Middle frontal gyrus (tissue), 1 donor: ENCODE measurements at regions not wholly inside any gene's neighbourhood (a gene's known extent, or its start where the extent isn't known, plus 50 kb on each side); places are given as distances from the start of the nearest gene placed in this dataset.
"Not testable (repeated sequence)": the region's sequence is repeated elsewhere in the genome, so short reads cannot be mapped to it uniquely, and the experiment has no call there.

Experiments used
- DNase-seq: peaks from one replicate; pipeline ENCODE4 v3.0.0-alpha.2; 2015; ENCODE audit warnings: low spot score; ENCODE audit errors: extremely low spot score

DNA sequence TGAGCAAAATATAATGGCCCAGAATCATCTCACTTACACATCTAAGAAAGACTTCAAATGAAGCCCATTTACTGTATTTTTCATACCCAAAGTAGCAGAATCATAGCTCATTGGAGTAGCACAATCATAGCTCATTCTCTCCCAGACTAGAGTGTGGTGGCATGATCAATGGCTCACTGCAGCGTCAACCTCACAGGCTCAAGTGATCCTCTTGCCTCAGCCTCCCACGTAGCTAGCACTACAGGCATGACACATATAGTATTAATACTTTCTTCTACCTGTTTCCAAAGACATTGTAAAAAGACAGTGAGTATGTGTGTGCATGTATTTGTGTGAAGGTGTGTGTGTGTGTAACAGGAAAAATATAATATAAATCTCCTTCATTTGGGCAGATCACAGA lies 1247.9 kb upstream of the ACO1 start:
- DNase-seq, result no peak

DNA sequence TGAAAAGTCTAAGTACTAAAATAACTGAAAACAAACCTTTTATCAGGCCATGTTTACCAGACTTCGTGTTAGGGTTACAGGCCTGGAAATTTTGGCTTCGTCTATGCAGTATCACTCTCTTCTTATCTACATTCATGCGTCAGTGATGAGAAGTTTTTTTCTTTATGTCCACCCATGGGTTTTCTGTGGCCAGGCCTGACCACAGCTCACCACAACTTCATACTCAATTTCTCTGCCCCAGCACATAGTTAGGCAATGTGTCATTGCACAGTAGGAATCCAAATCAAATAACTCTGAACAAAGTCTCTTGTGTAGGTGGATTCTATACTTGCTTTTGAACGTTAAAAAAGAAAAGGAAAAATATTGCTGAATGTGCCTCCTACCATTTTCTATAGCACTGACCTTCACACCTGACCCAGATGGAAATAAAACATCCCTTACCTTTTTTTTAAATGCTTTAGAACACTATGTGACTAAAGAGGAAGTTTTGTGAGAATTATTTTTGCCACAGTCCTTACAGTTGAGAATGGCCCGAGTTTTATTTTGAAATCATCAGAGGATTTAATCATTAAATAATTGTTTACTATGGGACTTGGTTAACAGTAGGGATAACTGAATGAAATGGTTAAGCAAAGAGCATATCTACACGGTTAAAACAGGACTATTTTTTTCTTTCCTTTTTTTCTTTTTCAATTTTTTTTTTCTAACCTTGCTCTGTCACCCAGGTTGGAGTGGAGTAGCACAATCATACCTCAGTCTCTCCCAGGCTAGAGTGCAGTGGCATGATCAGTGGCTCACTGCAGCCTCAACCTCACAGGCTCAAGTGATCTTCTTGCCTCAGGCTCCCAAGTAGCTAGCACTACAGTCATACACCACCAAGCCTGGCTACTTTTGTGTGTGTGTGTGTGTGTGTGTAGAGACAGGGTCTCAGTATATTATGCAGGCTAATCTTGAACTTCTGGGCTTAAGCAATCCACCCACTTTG lies 1247.0 kb upstream of the ACO1 start:
- DNase-seq, result no peak

DNA sequence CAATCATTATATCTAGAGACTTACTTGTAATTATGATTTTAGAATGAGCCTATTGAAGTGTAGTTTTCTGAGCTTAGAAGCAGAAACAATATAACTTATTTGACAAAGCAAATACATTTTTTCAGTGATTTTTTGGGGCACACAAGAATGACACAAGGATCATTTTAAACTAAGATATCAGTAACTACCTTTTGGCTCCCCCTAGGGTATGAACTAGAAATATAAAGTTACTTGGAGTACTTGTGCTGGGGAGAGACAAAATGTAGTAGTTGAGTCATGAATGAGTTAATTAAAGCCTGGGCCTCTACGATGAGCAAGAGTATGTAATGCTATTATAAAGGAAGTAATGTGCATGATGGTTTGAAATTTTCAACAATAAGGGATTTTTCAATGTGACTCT lies 1244.1 kb upstream of the ACO1 start:
- no peak for DNase-seq

DNA sequence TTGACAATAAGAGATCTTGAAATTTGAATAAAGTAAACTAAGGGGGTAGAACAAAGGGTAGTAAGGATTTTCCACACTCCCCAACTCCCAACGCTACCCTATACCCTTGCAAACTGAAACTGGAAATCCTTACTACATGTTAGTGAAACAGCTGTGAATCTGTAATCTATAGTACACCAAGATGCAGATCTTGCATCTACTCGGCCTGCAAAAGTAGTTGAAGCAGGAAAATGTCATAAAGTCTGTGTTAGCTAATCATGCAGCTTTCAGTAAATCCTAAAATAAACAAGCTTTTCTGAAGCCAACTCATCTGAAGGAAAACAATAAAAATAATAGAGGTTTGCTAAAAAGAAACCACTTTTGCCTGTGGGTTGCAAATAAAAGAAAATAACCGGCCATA lies 1242.0 kb upstream of the ACO1 start:
- DNase-seq, result no peak

DNA sequence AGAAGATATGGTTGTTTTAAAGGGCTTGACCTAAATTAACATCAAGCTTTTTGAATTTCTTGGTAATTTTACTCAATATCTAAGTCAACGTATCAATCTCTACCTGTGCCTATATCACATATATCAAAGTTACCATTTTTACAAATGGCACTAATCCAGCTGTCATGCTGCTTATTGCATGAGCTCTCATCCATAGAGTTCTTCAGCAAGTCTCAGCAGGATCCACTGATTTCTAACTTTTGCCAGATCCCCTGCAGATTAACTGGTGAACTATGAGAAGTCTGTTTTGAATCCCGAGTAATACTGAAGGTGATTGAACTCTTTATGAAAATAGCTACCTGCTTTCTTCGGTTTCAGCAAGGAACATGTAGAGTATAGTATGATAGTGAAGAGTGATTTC lies 1239.8 kb upstream of the ACO1 start:
- no peak for DNase-seq

DNA sequence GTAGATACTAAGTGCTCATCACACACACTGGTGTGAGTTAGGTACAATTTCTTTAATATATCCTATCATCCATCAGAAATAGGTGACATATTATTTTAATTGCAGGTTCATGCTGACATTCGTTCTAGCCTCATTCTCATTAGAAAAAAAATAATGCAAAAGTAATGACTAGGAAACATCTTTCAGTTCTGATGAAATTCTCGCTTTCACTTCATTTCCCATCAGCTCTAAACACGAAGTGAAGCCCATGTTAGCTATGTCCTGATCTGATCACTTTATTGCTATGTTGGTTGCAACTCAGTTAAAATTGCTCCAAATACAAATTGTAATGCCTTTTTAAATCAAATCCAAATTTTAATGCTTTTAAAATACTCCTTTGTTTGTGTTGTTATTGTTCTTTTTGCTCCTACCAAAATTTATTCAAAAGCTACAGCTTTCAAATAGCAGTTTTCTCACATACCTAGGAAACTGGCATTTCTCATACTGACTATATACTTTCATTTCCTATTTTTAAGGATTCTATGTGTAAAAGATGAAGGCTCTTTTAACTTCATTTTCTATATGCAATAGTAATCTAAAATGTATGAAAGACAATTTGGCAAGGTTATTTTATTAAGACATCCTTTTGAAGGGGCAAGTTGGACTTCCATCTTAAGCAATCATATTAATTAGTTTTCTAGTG lies 1237.8 kb upstream of the ACO1 start:
- DNase-seq, result no peak

DNA sequence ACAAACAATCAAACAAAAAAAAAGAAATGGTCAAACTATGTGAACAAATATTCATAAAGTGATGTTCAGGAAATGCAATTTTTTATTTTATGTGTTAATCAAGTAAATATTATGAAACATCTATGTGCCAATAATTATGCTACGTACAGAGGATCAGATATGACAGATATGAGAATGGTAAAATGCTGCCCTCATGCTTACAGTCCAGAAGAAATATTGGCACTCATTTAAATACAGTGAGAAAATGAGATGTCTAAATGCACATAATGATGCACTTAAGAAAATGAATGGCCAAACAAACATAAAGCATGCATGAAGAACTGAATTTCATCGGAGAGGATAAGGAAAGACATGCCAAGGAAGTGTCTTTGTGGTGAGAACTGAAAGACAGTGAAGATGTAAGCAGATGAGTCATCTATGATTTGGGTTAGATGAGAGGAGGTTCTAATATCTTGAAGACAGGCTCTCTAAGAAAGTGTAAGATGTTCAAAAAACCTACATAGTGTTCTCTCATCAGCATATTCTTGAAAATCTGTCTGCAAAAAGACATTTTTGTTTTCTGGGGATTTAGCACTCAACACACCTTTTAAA lies 1231.1 kb upstream of the ACO1 start:
- no peak for DNase-seq

DNA sequence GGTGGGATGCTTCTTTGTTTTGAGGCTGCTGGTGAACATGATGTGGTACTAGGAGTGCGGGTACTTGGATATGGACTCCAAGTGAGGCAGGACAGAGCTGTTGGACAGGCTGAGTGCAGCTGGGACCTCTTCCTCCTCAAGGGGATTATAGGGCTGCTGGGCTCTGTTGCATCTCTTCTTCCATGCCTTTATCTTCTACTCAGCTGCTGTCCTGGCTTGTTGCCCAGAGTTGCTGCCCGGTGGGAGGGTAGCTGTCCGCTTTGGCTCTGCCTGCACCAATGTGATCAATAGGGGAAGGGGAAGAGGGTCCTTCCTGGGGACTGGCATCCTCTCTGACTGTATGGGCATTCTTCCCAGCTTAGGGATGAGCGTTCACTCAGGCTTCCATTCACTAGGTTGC lies 1217.9 kb upstream of the ACO1 start:
- DNase-seq, result no peak

DNA sequence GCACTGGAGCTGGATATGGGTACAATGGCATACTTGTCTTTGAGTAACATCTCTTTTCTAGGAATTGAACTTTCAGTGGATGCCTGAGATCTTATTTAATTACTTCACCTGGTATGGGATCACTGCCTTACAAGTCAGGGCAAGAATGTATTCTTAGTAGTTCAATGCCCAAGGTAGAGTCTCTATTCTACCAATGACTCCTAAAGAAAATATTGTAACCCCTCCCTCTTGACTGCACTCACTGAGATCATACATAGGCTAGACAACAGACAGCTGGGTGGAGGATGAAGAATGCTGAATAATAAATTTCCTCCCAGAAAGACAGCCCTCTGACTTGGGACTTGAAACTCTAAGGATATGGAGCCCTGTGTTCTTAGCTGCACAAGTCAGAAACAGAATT lies 1216.3 kb upstream of the ACO1 start:
- DNase-seq, result no peak

DNA sequence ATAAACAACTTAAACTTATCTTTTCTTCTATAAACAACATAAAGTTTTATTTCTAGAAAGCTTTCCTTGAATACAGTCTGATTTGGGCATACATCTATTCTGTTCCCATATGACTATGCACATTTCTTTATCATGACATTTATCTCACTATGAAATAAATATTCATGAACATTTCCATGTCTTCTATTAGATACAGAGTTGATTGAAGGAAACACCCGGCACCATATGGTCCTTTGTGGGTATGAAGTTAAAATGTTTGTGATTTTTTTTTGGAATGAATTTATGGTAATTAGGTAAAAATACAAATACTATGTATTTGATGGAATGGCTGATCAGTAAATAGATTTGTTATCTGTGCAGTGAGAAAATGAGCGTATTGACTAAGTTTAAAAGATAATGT lies 1209.8 kb upstream of the ACO1 start:
- no peak for DNase-seq

DNA sequence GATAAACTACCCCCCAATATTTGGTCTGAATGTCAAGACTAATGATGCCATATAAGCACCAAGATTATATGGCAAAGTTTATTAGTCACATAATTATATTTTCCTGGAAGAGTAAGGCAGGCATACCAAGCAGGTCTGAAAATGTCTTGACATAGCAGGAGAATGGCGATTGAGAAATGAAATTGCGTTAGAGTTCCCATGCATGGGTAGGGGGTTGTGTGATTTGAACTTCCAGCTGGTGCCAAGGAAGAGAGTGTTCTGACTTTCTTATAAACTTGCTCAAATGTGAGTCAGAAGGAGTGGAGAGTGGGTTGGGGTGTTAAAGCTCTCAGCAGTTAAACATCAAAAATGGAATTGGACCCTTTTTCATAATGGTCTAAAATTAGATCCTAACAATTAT lies 1200.6 kb upstream of the ACO1 start:
- no peak for DNase-seq

DNA sequence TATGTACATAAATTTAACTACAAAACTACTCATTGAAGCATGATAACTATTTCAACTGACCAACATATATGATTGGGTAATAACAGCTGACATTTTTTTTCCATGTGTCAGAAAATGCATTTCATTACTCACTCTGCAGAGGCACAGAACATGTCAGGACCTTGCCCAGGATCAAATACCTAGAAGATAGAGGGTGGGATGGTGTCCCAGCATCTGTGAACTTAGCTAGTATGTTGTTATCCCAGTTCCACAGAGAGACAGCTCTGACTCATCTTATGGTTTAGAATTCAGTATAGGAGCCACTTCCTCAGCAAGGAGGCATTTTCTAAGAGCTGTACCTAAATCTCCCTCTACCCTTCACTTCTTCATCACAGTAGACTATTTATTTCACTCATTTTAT lies 1198.6 kb upstream of the ACO1 start:
- no peak for DNase-seq

DNA sequence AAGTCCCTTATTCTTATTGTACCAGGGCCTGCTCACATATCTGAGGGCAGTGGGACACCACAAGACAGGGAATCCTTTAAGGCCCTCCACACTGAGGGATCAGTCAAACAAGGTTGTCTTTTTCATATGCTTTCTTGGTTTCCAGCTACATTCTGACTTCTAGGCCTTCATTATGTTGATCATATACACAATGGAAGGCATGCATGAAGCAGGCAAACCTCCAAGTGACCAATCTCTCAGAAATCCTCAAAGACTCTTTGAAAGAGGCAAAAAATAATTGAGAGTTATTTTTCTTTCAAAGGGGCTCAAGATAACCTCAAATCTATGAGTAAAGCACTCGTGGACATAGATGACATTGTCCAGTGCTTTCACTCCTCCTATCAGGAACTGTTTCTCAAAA lies 1195.9 kb upstream of the ACO1 start:
- no peak for DNase-seq

DNA sequence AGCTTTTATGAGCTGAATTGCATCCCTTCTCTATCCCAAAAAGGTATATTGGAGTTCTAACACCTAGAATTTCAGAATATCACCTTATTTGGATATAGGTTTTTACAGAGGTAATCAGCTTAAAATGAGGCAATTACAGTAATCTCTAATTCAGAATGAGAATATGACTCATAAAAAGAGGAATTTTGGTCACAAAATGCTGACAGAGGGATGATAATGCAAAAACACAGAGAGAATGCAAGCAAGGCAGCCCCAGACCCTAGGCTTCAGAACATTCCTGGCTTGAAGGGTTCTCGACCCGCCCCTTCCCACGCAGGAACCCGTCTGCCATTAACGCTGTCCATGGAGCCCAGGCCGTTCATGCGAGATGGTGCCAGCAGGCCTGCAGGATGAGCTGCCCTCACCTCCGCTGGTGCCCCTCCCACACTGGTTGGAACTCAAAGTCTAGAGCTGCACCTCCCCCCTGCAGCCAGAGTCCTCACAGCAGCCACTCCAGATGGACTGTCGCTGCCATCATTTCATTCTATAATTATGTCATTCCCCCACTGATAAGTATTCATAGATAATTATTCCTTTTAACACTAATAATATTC lies 1173.4 kb upstream of the ACO1 start:
- no peak for DNase-seq

DNA sequence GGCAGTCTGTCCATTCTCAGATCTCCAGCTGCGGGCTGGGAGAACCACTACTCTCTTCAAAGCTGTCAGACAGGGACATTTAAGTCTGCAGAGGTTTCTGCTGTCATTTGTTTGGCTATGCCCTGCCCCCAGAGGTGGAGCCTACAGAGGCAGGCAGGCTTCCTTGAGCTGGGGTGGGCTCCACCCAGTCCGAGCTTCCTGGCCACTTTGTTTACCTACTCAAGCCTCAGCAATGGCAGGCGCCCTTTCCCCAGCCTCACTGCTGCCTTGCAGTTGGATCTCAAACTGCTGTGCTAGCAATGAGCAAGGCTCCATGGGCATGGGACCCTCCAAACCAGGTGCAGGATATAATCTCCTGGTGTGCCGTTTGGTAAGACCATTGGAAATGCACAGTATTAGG lies 1154.5 kb upstream of the ACO1 start:
- DNase-seq, result not testable (repeated sequence)

DNA sequence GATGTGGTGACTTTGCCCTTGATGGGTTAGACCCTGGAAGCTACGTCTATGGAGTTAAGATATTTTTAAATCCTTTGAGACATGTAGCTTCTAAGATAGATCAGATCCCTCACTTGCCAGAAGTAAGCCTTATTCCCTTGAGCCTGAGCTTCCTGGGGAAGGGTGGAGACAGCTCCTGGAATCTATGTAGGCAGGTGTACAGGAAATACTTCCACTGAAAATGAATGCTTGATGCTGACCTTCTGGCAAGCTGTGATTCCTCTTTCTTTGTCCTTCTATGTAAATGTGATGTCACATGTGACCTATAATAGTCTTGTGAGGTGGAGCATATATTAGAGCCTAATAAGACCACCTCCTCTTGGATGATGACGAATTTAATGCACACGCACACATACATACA lies 1152.0 kb upstream of the ACO1 start:
- no peak for DNase-seq

DNA sequence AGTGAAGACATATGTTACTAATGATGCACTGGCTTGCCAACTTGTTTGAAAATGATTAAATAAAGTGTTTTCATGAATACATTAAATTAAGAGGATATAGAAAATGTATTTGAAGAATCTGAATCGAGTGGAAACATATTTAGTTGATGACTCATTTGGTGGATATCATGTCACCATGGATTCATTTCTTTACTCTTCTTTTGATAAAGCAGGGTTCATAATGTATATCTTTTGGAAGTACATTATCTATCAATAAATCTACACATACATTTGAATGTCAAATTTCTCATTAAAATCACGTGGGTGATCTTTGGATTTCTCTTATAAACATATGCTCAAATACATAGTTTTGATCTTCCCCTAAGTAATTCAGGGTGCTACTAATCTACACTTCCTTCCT lies 1148.1 kb upstream of the ACO1 start:
- no peak for DNase-seq

DNA sequence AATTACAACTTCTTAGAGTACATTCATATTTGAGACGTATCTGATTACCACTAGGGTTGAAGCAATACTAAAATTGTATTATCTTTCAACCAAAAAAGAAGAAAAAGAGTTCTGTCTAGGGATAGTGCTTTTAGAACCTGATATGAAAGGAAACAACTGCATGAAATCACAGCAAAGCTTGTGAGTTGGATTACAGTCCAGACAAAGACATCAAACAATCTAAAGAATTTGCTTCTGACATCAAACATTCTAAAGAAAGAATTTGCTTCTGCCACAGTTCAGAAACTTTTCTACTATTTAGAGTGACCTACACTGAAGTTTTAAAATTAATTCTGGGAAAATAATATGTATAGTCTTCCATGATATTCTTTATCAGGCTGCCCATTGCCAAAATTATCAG lies 1141.1 kb upstream of the ACO1 start:
- no peak for DNase-seq

DNA sequence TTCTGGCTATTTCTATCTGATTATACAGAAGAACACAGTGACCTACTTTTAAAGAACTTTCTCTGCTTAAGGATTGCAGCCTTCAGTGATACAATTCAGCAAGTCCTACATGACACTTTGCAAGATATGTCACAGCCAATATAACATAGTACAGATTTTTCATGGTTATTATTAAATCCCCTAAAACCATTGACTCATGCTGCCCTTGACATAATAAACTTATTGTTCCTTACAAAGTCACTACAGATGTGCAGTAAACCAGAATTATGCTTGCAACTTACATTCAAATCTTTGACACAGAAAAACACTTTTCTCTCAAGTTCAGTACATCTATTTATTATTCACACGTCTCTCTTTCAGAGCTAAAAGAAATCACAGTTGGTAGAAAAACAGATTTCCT lies 1136.3 kb upstream of the ACO1 start:
- no peak for DNase-seq

DNA sequence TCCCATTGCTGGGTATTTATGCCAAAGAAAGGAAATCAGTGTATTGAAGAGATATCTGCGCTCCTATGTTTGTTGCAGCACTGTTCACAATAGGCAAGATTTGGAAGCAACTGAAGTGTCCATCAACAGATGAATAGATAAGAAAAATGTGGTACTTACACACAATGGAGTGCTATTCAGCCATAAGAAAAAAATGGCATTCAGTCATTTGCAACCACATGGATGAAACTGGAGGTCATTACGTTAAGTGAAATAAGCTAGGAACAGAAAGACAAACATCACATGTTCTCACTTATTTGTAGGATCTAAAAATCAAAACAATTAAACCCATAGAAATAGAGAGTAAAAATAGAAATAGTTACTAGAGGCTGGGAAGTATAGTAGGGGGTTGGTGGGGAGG lies 1133.1 kb upstream of the ACO1 start:
- no peak for DNase-seq

DNA sequence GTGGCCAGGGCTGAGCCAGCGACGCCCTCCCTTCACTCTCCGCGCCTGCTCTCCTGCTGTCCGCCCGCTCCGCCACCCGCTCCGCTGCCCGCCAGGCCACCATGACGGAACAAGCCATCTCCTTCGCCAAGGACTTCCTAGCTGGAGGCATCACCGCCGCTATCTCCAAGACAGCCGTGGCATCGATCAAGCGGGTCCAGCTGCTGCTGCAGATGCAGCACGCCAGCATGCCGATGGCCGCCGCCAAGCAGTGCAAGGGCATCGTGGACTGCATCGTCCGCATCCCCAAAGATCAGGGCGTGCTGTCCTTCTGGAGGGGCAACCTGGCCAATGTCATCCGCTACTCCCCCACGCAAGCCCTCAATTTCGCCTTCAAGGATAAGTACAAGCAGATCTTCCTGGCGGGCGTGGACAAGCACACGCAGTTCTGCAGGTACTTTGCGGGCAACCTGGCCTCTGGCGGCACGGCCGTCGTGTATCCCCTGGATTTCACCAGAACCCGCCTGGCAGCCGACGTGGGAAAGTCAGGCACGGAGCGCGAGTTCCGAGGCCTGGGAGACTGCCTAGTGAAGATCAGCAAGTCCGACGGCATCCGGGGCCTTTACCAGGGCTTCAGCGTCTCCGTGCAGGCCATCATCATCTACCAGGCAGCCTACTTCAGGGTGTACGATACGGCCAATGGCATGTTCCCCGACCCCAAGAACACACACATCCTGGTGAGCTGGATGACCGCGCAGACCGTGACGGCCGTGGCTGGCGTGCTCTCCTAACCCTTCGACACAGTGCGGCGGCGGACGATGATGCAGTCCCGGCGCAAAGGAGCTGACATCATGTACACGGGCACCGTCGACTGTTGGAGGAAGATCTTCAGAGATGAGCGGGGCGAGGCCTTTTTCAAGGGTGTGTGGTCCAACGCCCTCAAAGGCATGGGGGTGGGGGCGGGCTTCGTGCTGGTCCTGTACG lies 1130.4 kb upstream of the ACO1 start:
- DNase-seq, result no peak
